ENCODE measurements at regions not wholly inside any gene's neighbourhood (a gene's known extent, or its start where the extent isn't known, plus 50 kb on each side); places are given as distances from the start of the nearest gene placed in this dataset.

GRCh38 chr12:116651089-116651488, 86.8 kb downstream of the SPRING1 start:
- TF ChIP-seq, protein P1, sequence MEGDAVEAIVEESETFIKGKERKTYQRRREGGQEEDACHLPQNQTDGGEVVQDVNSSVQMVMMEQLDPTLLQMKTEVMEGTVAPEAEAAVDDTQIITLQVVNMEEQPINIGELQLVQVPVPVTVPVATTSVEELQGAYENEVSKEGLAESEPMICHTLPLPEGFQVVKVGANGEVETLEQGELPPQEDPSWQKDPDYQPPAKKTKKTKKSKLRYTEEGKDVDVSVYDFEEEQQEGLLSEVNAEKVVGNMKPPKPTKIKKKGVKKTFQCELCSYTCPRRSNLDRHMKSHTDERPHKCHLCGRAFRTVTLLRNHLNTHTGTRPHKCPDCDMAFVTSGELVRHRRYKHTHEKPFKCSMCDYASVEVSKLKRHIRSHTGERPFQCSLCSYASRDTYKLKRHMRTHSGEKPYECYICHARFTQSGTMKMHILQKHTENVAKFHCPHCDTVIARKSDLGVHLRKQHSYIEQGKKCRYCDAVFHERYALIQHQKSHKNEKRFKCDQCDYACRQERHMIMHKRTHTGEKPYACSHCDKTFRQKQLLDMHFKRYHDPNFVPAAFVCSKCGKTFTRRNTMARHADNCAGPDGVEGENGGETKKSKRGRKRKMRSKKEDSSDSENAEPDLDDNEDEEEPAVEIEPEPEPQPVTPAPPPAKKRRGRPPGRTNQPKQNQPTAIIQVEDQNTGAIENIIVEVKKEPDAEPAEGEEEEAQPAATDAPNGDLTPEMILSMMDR (IDR thresholded peaks at IDR 0.05; ENCODE audit: unreplicated experiment): no peak
- H3K27ac Mint-ChIP-seq (ENCODE audit: low read depth, unreplicated experiment): no peak overlapping the region

DNA sequence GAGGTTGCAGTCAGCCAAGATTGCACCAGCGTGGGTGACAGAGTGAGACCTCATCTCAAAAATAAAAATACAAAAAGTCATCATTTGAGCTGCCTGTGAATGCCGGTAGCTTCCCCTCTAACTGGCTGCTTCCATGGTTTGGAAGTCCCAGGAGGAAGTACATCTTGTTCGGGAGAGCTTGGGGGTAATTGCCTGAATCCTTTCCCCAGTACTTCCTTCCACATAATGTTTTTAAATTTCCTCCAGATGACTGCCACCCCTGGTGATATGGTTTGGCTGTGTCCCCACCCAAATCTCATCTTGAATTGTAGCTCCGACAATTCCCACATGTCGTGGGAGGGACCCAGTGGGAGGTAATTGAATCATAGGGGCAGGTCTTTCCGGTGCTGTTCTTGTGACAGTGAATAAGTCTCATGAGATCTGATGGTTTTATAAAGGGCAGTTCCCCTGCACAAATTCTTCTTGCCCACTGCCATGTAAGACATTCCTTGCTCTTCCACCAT, 87.2 kb downstream of the SPRING1 start:
- H3K36me3 Mint-ChIP-seq (ENCODE audit: insufficient read depth, unreplicated experiment): no peaks in the 10 kb centered on the region
- H3K27ac Mint-ChIP-seq (ENCODE audit: low read depth, unreplicated experiment): no peak overlapping the region
- BruUV-seq (replicated peaks): no TSS peak
- POLR2A ChIA-PET: no interaction called here
- no peaks in the 10 kb centered on the region for H3K4me1 Mint-ChIP-seq (ENCODE audit: insufficient read depth, unreplicated experiment)
- no peak for DNase-seq (ENCODE audit: unreplicated experiment)
- TF ChIP-seq, protein P1 (IDR thresholded peaks at IDR 0.05; ENCODE audit: unreplicated experiment): no peak
- CTCF ChIA-PET: no interaction called here
- peaks cover 67% of the 10 kb centered on the region for H3K27me3 Mint-ChIP-seq (ENCODE audit: insufficient read depth, unreplicated experiment)
- intact Hi-C loops (cut with micrococcal nuclease): no loop called here
- peaks cover 7% of the 10 kb centered on the region for H3K9me3 Mint-ChIP-seq (ENCODE audit: unreplicated experiment)
- H3K4me3 Mint-ChIP-seq (ENCODE audit: unreplicated experiment): no peak overlapping the region

More at GRCh38 chr12:116651089-116651488, 86.8 kb downstream of the SPRING1 start:
- H3K9me3 Mint-ChIP-seq (ENCODE audit: unreplicated experiment): peaks cover 7% of the 10 kb centered on the region
- H3K4me1 Mint-ChIP-seq (ENCODE audit: insufficient read depth, unreplicated experiment): no peaks in the 10 kb centered on the region
- H3K36me3 Mint-ChIP-seq (ENCODE audit: insufficient read depth, unreplicated experiment): no peaks in the 10 kb centered on the region
- H3K27me3 Mint-ChIP-seq (ENCODE audit: insufficient read depth, unreplicated experiment): peaks cover 67% of the 10 kb centered on the region
- CTCF ChIA-PET: no interaction called here
- POLR2A ChIA-PET: no interaction called here
- H3K4me3 Mint-ChIP-seq (ENCODE audit: unreplicated experiment): no peak overlapping the region
- DNase-seq (ENCODE audit: unreplicated experiment): no peak
- intact Hi-C loops (cut with micrococcal nuclease): no loop called here
- BruUV-seq (replicated peaks): no TSS peak

GRCh38 chr12:116650062-116650461, 87.8 kb downstream of the SPRING1 start:
- H3K4me3 Mint-ChIP-seq (ENCODE audit: unreplicated experiment): no peak overlapping the region
- H3K36me3 Mint-ChIP-seq (ENCODE audit: insufficient read depth, unreplicated experiment): no peaks in the 10 kb centered on the region
- peaks cover 7% of the 10 kb centered on the region for H3K9me3 Mint-ChIP-seq (ENCODE audit: unreplicated experiment)
- no peaks in the 10 kb centered on the region for H3K4me1 Mint-ChIP-seq (ENCODE audit: insufficient read depth, unreplicated experiment)
- TF ChIP-seq, protein P1 (IDR thresholded peaks at IDR 0.05; ENCODE audit: unreplicated experiment): no peak
- no peak for DNase-seq (ENCODE audit: unreplicated experiment)
- intact Hi-C loops (cut with micrococcal nuclease): no loop called here
- BruUV-seq (replicated peaks): no TSS peak
- H3K27me3 Mint-ChIP-seq (ENCODE audit: insufficient read depth, unreplicated experiment): peaks cover 62% of the 10 kb centered on the region
- no peak overlapping the region for H3K27ac Mint-ChIP-seq (ENCODE audit: low read depth, unreplicated experiment)
- POLR2A ChIA-PET: no interaction called here
- CTCF ChIA-PET: interaction anchor here (0.7 kb wide), 1 partner anchor 56 kb away, joined by 3 read pairs; no protein-coding TSS in a partner anchor

- Mint-ChIP-seq H3K4me1 (ENCODE audit: insufficient read depth, unreplicated experiment) (no peaks in the 10 kb centered on the region), H3K9me3 (ENCODE audit: unreplicated experiment) (peaks cover 7% of the 10 kb centered on the region), H3K4me3 (ENCODE audit: unreplicated experiment) (no peak overlapping the region), H3K36me3 (ENCODE audit: insufficient read depth, unreplicated experiment) (no peaks in the 10 kb centered on the region), H3K27ac (ENCODE audit: low read depth, unreplicated experiment) (no peak overlapping the region), H3K27me3 (ENCODE audit: insufficient read depth, unreplicated experiment) (peaks cover 46% of the 10 kb centered on the region)
- BruUV-seq (replicated peaks): no TSS peak
- TF ChIP-seq, protein P1 (IDR thresholded peaks at IDR 0.05; ENCODE audit: unreplicated experiment): no peak
- CTCF ChIA-PET: no interaction called here
- no peak for DNase-seq (ENCODE audit: unreplicated experiment)
- intact Hi-C loops (cut with micrococcal nuclease): no loop called here
- POLR2A ChIA-PET: no interaction called here
Measured at GRCh38 chr12:116647813-116648212, 88.6 kb downstream of the MAP1LC3B2 start.

Data from MCF 10A (cell line).